HEK293 (cell line): ENCODE measurements at regions not wholly inside any gene's neighbourhood (a gene's known extent, or its start where the extent isn't known, plus 50 kb on each side); places are given as distances from the start of the nearest gene placed in this dataset.

ENCODE experiments used
- CTCF ChIP-seq: fragments of 450-650 bp; formaldehyde crosslinking; IDR thresholded peaks from 2 replicates; pipeline ENCODE4 v1.5.1; 2016; ENCODE audit warnings: missing biosample characterization, missing genetic modification characterization
- HIC1 ChIP-seq: fragments of 450-650 bp; formaldehyde crosslinking; IDR thresholded peaks from 2 replicates; pipeline ENCODE4 v1.5.1; 2016; ENCODE audit warnings: missing biosample characterization, missing genetic modification characterization
- REST ChIP-seq: fragments of 450-650 bp; formaldehyde crosslinking; IDR thresholded peaks from 2 replicates; pipeline ENCODE4 v1.5.1; 2016; ENCODE audit warnings: missing biosample characterization, missing genetic modification characterization
- ZBTB26 ChIP-seq: fragments of 450-650 bp; formaldehyde crosslinking; optimal IDR thresholded peaks from 2 replicates; pipeline ENCODE3; 2016; ENCODE audit warnings: missing biosample characterization, mild to moderate bottlenecking, missing genetic modification characterization
- ZNF121 ChIP-seq: fragments of 450-650 bp; formaldehyde crosslinking; IDR thresholded peaks from 2 replicates; pipeline ENCODE4 v1.5.1; 2016; ENCODE audit warnings: missing biosample characterization, missing genetic modification characterization
- ZNF140 ChIP-seq: fragments of 450-650 bp; formaldehyde crosslinking; IDR thresholded peaks from 2 replicates; pipeline ENCODE4 v1.5.1; 2016; ENCODE audit warnings: missing biosample characterization, missing genetic modification characterization
- ZNF174 ChIP-seq: fragments of 450-650 bp; formaldehyde crosslinking; IDR thresholded peaks from 2 replicates; pipeline ENCODE4 v1.5.0; 2017; ENCODE audit warnings: missing biosample characterization, mild to moderate bottlenecking, missing genetic modification characterization
- ZNF175 ChIP-seq: fragments of 450-650 bp; formaldehyde crosslinking; IDR thresholded peaks from 2 replicates; pipeline ENCODE4 v1.5.1; 2016; ENCODE audit warnings: missing biosample characterization, missing genetic modification characterization
- ZNF350 ChIP-seq: fragments of 450-650 bp; formaldehyde crosslinking; IDR thresholded peaks from 2 replicates; pipeline ENCODE4 v1.5.0; 2017; ENCODE audit warnings: missing biosample characterization, mild to moderate bottlenecking, missing genetic modification characterization
- ZNF555 ChIP-seq: fragments of 450-650 bp; formaldehyde crosslinking; conservative IDR thresholded peaks from 2 replicates; pipeline ENCODE4 v1.5.1; 2017; ENCODE audit warnings: missing biosample characterization, mild to moderate bottlenecking, missing genetic modification characterization, inconsistent platforms
- ZSCAN4 ChIP-seq: fragments of 450-650 bp; formaldehyde crosslinking; IDR thresholded peaks from 2 replicates; pipeline ENCODE4 v1.5.1; 2017; ENCODE audit warnings: missing biosample characterization, missing genetic modification characterization

- TF ChIP-seq ZNF174 = no peak
- no peak for TF ChIP-seq CTCF (tag by site-specific recombination)
- no peak for TF ChIP-seq ZNF350
- no peak for TF ChIP-seq ZNF175
- no peak for TF ChIP-seq ZNF121 (tag by site-specific recombination)
- TF ChIP-seq ZBTB26 (tag by site-specific recombination) = no peak
- TF ChIP-seq ZNF140 = no peak
- TF ChIP-seq REST (tag by site-specific recombination) = no peak
- no peak for TF ChIP-seq ZNF555 (tag by site-specific recombination)
- TF ChIP-seq HIC1 = no peak
- no peak for TF ChIP-seq ZSCAN4 (tag by site-specific recombination)
Measured at GRCh38 chr17:54220829-54221228, 398.1 kb downstream of the KIF2B start.
